NCI-H748 (cell line): ENCODE measurements at regions not wholly inside any gene's neighbourhood (a gene's known extent, or its start where the extent isn't known, plus 50 kb on each side); places are given as distances from the start of the nearest gene placed in this dataset.

Experiments
- DNase-seq: peaks from one replicate; lab custom pipeline; 2025; ENCODE audit not compliant: unreplicated experiment; lab: John Stamatoyannopoulos, UW

DNA sequence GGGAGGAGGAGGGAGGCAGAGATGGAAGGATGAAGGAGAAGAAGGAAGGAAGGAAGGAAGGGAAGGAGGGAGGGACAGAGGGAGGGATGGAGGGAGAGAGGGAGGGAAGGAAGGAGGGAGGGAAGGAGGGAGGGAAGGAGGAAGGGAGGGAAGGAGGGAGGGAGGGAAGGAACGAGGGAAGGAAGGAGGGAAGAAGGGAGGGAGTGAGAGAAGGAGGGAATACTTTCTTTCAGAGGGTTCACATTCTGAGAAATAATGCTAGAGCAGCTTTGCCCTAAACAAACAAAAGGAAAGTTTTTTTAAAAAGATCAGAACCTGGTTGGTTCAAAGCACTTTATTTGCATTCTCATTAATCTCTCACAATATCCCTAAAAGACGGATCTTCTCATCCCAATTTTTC, 96.1 kb upstream of the NXT1 start:
- DNase-seq = no peak

DNA sequence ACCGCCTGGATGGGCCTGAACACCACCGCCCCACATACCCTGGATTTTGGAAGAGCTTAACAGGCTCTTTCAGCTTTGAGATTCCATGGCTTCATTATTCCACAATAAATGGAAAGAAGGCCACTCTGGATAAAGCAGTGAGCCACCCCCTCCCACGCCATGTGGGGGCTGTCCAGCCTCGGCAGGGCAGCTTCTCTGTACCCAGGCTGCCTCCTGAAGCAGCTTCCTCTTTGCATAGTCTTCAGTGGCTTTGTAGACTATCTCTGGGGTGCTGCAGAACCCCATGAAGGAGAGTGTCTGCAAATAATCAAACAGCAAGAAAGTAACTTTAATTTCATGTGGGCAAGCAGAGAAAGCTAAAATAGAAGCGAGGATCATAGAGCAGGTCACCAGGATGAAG, 96.6 kb upstream of the NXT1 start:
- no peak for DNase-seq

DNA sequence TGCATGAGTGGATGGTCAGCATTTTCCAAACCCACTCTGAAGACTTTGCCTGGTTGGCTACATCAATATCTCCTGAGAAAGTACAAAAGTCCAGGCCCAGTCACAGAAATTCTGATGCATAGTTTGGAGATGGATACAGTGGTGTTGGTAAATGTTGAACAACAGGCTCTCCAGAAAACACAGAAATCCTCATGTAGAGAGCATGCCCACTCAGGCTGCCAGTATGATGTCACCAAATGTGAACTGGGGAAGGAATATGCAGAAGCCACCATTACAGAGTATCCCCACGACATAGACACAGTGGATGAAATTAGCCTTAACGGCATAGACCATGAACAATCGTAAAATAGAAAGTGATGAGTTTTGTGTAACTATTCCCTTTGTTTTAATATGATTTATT, 97.1 kb upstream of the NXT1 start:
- DNase-seq = no peak

DNA sequence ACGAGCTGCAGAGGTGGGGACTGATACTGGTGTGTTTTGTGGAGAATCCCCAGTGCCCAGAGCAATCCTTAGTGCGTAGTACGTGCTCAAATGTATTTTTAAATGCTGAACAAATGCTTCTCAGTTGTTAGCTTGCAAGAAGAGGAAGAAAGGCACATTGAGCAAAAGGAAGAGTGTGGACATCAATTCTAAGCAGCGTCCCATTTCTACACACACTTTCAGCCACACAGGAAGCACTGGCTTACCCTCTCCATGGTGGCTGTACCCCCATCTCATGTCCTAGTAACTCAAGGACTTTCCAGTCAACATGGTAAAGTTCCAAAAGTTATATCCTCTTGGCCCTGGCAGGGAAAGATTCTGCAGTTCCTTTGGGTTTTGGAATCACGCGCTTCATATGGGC, 98.8 kb upstream of the NXT1 start:
- no peak for DNase-seq

DNA sequence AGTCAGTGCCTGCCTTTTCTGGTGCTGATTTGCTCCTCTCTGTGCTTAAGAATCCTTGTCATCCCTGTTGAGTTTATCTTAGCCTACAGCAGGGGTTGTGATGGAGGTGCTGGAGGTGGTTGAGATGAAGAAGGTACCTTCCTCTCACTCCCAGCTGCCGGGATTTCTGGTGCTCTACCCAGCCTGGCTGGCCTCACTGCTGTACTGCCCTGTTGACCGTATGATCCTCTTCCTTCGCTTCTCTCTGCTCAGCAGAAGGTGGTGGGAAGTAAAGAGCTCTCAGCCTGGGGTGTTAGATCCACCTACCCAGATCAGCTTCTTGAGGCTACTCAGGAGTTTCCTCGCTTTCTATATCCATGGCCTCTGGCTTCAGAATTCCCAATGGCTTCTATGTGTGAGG, 101.0 kb upstream of the NXT1 start:
- no peak for DNase-seq

DNA sequence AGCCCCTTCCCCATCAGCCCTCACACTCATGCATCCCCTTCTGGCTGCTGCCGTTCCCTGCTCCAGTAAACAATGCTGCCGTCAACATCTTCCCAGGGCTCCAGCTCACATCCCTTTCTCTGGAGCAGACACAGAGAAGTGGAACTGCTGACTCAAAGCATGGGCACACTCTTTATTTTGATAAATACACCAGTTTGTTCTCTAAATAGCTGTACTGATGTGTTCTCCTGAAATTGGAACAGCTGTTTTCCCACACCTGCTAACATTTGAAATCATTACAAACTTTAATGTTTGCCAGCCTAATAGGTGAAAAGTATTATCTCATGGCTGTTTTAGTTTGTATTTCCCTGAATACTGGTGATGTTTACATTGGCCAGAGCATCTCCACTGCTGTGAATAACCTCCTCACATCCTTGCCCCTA, 102.1 kb upstream of the NXT1 start:
- peak; percentile 63 for DNase-seq

DNA sequence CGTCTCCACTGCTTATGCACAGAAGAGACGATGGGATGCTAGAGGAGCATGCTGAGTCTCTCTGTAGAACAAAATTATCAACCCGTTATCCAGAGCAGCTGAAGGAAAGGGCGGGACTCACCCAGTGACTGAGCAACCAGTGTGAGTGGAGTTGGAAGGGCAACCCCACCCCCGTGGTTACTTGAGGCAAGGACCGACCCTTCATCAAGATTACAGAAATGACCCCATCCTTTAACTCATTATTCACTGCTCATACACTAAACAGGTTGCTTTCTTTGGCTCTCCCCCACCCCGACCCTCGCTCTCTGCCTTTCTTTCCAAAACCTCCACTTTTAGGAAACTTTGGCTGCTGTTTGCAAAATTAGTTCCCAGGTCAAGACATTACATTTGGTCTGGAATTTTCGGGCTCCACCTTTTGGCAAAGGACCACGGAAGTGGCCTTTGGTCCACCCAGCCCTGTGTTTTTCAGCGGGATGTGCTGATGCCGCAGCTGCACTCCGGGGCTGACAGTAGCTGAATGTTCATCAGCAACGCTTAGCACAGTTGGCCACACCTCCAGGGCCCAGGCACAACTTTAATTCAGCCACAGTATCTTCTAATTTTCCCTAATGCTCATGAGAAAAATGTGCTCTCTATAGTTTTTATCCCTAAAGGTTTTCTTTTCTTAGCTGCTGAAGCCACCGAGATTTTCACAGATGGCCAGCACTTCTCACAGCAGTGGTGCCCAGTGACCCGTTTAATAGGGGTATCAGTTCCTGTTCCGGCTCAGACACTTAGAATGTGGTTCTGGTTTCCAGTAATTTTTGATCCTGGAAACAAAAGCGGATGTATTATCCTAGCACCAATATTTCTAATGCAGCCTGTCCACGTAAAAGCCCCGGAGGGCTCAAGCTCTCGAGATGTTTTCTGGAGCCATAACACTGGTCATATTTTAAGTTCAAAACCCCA, 103.6 kb upstream of the NXT1 start:
- no peak for DNase-seq

DNA sequence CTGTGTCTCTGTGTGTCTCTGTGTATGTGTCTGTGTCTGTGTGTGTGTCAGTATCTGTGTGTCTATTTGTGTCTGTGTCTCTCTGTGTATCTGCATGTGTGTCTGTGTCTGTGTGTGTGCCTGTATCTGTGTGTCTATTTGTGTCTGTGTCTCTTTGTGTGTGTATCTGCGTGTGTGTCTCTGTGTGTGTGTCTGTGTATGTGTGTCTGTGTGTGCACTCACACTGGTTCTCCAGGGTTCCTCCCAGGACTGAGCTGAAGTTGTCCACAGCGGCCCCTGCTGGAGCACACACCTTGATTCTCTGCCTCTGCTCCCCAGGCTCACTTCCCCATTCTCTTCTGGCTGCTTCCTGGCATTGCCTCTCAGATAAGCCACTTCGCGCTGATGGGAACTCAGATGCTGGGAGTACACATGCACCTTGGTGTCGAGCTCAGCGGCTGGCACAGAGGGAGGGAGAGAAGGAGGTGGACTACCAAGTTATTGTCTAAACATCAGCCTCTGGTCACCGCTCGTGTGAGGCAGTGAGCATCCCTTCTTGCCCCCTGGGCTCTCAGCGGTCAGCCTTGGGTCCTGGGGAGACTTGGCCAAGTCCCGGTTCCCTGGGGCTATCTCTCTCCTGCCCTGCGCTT, 104.9 kb upstream of the NXT1 start:
- peak; percentile 38 for DNase-seq

DNA sequence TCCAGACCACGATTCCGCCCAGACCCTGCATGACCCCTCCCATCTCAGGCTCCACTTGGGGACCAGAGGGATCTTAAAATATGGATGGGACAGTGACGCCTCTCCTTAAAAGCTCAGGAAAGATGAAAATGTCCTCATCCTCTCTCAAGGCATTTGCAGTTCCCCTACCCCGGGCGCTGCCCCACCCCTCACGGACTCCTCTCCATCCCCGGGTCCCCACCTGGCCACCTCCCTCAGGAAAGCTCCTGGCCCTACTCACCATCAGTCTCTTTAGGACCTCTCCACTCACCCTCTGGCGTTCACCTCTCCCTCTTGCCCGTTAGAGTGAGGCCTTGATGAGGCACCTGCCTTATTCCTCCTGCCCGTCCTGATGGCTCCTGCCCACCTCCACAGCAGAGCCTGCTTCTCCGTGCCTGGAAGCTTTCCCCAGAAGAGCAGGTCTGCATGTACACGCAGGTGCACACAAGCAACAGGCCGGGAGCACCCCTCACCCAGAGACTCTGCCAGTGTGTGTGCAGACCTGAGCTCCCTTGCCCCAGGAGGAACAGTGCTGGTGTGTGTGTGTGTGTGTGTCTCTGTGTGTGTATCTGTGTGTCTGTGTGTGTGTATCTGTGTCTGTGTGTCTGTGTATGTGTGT, 105.6 kb upstream of the NXT1 start:
- DNase-seq = no peak

DNA sequence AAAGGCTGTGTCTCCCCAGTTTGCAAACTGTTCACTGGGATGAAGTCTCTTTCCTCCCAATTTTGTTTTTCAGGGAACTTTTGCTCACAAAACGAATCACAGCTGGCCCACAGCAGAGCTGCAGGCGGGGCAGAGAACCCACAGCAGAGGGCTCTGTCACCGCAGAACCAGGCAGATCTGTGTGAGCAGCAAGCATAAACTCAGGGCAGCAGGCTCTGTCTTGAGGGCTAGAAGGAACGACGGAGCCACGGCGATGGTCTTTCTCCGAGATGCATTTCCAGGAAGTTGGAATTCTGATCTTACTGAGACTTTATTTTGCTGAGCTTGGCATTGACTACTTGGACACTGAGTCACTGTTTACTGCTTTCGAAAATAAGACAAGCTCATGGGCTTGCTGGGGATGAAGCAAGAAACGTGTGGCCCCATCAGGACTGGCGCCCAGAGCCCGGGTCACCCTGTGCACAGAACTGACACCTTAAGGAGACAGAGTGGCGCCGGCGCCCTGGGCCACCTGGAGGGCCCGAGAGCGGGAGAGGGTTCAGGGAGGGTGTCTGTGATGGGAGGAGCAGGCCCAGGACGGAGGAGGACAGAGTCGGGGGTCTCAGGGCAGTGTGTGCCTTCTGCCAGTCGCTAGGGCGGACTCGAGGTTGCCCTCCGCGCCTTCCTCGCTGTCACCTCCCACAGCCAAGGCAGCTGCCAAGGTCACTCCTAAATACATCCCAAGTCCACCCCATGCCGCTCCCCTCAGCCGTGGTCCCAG, 106.3 kb upstream of the NXT1 start:
- no peak for DNase-seq

DNA sequence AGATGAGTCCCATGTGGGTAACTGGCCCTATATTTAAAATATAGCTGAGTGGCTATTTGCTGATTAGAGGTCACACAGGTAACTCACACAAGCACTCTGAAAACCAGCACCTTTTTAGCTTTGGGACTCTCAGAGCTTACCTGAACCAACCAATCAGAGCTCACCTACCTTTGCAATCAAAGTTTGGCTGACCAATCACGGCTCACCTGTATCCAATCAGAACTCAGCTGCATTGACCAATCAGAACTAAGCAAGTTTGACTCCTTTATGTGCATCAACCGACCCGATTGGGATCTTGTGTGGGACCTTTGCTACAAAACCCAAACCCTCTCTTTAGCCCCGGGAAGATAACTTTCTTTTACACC, 106.8 kb upstream of the NXT1 start:
- no peak for DNase-seq

DNA sequence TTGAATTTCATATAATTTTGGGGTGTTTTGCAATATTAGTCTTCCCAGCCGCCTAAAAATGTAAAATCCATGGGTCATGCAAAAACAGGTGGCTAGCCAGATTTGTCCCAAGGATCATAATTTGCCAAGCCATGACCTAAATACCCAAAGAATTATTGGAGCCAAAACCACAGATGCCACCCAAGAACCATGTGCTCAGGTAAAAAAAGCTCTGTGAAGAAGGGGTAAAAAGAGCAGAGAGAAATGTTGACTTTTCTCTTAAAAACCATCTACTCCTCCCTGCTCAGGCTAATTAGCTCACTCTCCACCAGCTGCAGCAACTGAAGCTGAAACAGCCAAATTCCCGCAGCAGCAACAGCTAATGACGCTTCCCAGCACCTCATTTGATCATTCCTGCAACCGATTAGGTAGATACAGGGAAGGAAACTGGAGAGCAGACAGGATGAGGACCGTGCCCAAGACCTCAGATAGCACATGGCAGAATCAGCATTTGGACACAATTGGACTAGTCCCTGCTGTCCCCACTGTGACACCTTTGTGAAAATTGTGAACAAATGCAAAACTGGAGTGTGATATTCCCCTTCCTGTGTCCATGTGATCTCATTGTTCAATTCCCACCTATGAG, 107.9 kb upstream of the NXT1 start:
- DNase-seq = peak; percentile 71

DNA sequence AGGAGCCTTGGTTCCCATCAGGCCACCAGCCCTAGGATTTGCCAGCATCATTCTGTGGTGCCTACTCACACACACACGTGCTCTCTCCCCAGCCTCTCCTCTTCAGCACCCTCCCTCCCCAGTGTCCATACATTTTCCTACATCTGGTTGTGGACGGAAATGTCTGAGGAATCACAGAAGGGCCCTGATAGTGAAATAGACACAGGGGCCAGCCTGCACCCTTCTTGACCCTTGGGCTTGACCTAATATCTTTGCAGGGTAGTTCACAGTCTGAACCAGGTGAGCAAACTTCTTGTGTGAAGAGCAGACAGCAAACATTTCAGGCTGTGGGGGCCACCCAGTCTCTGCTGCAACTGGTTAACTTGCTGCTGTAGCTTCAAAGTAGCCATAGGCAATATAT, 108.5 kb upstream of the NXT1 start:
- DNase-seq = no peak

DNA sequence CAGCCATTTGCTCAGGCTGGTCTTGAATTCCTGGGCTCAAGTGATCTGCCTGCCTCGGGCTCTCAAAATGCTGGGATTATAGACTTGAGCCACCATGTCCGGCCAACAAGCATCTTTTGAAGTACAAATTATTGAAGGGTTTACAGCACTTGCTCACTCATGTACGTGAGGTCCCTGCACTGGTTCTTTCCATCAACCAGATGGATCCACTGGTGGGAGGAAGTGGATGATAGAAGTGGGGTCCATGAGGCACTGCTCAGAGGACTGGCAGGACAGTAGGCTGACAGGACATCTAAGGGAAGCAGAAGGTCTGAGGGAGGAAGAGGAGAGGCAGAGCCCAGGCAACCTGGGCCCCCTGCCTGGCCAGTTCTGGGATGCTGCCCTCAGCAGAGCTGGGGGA, 109.2 kb upstream of the NXT1 start:
- no peak for DNase-seq

DNA sequence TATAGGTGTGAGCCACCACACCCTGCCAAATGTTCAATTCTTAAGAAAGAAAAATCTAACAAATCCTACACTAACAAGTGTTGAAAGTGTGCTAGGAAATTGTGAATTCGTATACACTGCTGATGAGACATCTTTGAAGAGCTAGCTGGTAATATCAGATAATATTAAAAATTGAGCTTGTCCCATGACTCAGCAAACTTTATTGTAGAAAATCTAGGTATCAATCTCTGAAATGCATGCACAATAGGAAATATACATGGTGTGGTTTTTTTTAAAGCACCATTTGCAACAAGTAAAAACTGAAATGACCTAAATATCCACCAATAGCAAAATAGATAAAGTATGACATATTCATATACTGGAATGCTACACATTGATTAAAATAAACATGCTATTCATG, 110.1 kb upstream of the NXT1 start:
- DNase-seq = no peak

DNA sequence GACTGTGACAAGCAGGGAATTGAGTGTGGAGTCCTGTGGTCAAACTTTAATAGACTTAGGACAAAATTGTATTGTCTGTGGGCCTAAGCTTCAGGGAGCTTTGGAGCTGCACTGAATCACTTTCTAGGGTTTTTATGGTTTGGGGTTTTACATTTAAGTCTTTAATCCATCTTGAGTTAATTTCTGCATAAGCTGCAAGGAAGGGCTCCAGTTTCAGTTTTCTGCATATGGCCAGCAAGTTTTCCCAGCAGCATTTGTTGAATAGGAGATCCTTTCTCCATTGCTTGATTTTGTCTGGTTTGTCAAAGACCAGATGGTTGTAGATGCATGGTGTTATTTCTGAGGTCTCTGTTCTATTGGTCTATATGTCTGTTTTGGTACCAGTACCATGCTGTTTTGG, 113.4 kb upstream of the NXT1 start:
- no peak for DNase-seq

DNA sequence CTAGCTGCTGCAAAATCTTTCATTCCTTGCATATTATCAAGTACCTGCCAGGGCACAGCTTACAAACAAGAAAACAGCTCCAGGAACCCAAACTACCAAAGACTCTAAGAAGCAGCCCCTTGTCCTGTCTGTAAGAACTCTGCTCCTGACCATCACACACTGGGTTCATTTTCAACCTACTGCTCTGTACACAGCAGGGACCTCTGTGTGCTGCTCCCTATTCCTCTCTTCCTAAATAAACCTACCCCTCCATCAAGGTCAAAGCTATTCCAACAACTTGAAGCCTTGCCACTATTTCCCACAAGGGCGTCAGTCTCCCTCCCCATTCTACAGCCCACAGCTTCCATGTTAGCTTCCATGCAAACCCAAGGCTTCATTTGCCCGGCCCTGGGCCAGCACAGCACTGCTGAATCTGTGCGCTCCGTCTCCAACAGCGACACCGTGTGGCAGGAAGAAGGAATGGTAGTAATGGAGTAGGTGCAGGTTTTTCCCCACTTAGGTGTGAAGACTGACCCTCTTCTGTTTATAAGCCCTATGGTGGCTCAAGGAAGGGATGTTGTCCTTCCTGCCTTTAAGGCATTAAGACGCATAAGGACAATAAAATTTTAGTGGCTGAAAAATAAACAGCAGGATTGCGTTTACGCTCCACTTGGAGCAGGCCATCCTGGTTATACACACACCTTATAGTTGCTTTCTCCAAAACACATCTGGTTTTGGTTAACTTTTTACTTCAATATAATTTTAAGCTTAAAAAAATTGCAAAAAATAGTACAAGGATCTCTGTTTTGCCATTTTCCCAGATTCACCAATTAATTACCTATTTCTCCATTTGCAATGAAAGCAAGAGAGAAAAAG, 115.2 kb upstream of the NXT1 start:
- DNase-seq = peak; percentile 83

DNA sequence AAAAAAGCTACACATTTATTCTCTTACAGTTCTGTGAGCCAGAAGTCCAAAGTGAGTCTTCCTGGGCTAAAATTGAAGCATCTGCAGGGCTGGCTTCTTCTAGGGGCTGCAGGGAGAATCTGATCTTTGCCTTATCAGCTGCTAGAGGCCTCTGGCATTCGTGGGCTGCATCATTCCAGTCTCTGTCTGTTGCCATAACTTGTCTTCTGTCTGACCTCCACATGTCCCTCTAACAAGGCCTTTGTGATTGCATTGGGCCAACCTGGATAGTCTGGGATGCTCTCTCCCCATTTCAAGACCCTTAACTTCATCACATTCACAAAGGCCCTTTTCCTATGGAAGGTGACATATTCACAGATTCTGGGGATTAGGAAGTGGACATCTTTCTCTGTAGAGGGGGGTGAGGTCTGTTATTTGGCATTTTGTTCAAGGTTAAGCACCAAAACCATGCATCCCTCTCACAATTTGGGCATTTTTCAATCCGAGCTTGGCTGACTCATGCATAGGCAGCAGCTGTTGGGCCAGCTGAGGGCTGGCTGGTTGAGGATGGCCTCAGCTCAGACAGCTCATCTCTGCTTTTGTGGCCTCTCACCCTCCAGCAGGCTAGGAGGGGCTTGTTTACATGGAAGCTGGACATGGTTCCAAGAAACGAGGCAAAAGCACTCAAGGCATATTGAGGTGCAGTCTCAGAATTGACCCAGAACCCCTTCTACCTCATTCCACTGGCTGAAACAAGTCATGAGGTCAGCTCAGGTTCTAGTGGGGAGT, 116.1 kb upstream of the NXT1 start:
- no peak for DNase-seq

DNA sequence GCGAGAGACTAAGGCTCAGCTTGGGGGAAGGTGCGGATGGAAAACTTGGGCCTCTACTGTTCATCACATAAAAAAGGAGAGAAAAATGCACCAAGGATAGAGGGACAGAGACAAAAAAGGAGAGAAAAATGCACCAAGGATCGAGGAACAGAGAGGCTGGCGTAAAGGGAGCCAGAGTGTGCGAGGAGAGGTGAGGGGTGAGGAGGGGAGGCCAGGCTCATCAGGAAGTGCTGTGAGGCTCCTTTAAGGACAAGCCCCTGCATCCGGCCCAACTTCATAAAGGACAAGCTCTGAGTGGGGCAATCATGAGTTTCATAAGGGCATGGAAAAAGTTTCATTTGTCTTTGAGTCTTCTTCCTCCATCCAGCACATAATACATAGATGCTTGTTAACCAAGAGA, 117.2 kb upstream of the NXT1 start:
- DNase-seq = no peak
